MV-4-11 (cell line): ENCODE measurements at regions not wholly inside any gene's neighbourhood (a gene's known extent, or its start where the extent isn't known, plus 50 kb on each side); places are given as distances from the start of the nearest gene placed in this dataset.

Experiments used
- DNase-seq: peaks from one replicate; lab custom pipeline; 2025; lab: John Stamatoyannopoulos, UW

GRCh38 chr6:22399693-22400092, 102.9 kb upstream of the PRL start:
- no peak for DNase-seq

DNA sequence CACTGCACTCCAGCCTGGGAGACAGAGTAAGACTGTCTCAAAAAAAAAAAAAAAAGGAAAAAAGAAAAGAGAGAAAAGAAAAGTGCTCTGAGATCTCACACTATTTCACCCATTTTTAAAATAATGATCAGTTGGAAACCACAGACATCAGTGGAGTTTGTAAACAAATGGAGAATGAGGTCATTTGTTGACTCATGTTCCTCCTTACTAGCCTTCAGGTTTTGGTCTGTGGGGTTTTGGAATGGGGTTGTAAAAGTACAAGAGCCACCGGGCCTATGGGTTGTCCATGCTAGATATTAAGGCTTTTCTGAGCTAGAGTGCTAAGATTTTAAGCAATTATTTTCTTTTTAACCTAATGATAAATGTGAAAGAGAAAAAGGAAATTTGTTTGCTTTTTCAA, 104.4 kb upstream of the PRL start:
- DNase-seq, result no peak

GRCh38 chr6:22401932-22402331, 105.1 kb upstream of the PRL start:
- no peak for DNase-seq

DNA sequence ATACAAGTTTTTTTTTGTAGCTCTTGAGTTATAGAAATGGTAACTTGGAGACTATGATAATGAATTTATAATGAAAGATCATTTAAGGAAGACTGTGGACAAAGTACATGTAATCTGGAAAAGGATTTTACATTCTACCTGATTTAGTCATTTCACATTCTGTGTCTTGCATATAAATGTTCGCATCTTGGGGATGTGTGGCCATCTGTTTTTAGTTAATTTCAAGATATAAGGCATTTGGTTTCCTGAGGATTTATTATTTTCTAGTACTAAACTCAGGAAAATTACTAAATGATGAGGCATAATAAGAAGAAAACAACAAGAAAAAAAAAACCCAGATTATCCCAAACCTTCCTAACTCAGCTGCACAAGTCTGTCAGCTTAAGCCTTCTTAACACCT, 112.7 kb upstream of the PRL start:
- no peak for DNase-seq

GRCh38 chr6:22411376-22412105, 114.7 kb upstream of the PRL start:
- DNase-seq, result no peak

DNA sequence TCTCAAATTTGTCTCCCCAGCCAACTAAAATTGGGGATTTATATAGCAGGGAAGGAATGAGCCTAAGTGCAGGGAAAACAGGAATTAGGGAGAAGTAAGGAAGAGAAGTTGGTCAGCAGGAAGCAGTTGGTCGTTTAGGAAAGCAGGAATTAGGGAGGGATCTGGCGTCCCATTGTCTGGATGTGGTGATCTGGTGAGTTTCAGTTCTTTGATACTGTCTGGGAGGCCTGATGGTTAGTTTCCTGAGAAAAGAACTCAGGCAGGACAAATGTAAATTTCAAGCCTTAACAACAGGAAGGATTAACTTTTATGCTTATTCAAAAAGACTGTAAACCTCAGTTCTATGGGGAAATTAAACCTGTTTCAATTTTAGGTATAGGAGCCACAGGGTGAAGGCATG, 116.2 kb upstream of the PRL start:
- DNase-seq, result no peak

DNA sequence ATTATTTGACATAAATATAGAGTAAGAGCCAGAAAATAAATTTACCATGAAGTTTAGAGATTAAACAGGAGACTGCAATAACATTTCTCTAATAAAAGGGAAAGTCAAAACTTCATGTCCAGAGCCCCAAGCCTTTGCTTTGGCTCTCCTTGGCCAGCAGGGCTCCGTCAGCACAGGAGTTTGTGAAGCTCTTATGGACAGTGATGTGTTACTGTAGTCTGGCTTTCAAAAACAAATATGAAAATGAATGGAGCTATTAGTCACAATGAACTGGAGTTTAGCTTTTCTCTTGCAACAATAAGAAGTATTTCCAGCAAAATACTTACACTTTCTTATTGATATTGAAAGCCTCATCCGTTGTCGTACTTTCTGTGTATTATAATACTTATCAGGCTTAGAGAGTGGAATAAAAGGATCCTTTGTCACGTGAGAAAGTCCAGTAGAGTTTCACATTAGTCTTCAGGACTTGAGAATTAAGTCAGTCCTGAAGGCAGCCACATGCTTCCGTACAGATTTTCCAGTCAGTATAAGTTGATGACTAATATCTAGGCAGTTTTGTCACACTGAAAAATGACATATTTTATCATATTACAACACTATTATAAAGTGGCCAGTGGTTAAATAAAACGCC, 117.0 kb upstream of the PRL start:
- peak; percentile 9 for DNase-seq

- no peak for DNase-seq
These were observed 121.9 kb upstream of the PRL start for GRCh38 chr6:22418714-22419113.

- no peak for DNase-seq
These were observed 124.4 kb upstream of the PRL start for GRCh38 chr6:22421198-22421597.

- DNase-seq, result no peak
These were observed 127.4 kb upstream of the PRL start for GRCh38 chr6:22424196-22424595.

- DNase-seq, result no peak
These were observed 135.2 kb upstream of the PRL start for GRCh38 chr6:22432060-22432459.

DNA sequence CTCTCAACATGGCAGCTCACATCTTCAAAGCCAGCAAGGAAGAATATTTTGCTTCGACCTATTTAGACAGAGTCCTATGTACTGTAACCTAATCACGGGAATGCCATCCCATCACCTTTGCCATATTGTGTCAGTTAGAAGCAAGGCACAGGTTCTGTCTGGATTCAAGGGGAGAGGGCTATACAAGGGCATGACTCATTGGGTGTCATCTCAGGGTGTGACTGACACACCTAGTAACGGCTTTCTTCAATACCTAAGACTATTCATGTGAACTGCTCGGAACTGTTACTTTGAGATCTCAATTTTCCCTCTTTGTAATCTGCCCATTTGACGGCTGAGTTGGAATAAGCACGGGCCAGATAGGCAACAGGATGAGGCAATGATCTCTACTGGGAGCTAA, 135.6 kb upstream of the HDGFL1 start:
- DNase-seq, result no peak

GRCh38 chr6:22435151-22435550, 134.2 kb upstream of the HDGFL1 start:
- DNase-seq, result no peak

DNA sequence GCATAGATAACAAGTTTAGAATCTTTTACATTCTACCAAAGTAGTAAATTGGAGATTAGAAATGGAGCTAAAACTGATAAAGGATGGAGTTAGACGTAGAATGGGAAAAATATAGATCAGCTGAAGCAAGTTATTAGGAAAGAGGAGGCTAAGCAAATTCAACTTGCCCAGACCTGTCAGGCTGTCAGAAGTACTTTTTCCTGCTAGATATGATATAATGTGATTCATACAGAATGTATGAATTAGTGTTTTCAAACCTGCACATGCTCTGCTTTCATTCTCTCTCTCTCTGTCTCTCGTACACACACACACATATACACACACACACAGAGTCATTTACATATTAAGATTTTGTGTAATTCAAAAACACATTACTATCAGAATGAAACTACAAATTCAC, 133.2 kb upstream of the HDGFL1 start:
- no peak for DNase-seq

- DNase-seq, result no peak
These were observed 131.7 kb upstream of the HDGFL1 start for GRCh38 chr6:22437665-22438064.

GRCh38 chr6:22442826-22443225, 126.5 kb upstream of the HDGFL1 start:
- no peak for DNase-seq

DNA sequence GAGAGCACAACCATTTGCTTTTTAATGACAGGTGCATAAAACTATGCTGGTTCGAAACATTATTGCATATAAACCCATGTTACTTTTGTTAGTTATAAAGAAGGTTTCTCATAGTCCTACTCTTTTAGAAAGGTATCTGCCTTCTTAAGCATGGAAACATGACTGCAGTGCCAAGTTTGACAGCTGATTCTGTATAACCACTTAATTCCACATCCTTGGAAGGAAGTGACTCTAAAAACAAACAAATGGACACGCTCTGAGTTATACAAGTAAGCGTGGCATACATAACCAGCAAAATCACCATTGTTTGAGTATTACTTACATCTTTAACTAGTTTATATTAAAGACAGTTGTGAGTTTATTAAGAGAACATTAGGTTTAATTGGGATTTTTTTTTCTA, 125.0 kb upstream of the HDGFL1 start:
- no peak for DNase-seq

DNA sequence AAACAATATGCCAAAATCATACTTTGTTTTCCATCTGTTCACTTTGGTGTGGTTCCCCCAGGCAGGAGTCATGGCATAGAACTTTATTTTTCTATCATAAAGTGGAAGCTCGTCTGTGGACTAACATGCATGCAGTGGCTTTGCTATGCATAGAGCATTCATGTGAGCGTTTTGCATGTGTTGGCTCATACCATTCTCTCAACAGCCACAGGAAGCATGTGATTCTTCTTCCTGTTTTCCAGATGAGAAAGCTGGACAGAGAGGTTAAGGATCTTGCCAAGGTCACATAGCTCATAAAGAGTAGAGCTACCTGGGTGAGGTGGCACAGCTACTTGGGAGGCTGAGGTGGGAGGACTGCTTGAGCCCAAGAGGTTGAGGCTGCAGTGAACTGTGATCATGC, 123.4 kb upstream of the HDGFL1 start:
- peak; percentile 12 for DNase-seq

DNA sequence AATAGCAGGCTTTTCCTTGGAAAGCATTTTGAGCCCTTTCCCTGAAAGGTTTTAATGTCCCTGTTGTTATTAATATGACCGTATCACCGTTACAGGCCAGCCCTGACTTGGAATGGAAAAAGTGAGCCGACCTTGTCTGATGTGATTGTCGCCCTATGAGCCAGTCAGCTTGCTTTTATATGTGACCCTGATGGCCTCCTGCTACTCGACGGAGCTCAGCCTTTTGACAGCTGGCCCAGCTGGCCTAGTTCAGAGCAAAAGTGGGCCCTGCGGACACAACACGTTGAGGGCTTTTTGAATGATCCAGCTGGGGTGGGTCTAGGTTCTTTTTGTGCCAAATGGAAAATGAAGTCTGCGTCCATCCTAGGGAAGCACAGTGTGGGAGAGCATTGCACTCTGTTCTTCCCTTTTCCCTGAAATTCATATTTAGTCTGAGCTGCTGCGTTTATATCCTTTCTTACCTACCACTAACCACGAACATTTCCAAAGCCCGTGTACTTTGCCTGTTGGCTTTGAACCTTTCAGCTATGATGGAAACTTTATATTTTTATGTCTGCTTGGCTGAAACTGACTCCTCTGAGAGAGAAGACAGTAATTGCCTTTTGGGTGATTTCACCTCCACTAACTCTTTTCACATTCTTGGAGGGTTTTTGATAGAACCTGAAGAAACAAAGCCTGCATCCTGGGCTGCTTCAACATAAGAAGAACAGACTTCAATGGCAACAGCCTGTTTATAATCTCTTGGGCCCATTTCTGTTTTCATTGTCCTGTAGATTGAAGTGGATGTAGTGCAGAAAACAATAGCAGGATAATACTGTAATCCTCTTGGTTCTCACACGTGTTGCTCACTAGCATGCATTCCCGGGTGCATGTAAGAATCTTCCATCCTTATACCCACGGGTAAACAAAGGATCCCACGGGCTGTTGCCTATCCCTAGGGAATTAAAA, 121.8 kb upstream of the HDGFL1 start:
- DNase-seq, result no peak

DNA sequence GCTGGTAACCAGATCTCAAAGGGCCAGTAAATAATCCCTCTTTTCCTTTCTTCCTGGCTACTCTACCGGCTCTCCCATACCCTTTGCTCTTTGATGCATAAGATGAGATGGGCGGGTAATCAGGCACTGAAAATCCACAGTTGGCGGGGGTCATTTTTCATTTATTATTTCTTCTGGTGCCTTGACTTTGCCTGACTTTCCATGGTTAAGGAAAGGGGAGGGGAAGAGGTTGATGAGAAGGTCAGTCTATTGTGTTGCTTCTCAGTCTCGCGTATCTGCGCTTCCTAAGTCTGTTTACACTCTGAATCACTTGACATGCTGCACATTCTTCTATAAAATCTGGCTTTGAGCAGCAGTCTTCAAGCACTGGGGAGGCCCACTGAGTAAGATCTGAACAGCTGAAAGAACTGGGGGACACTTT, 121.1 kb upstream of the HDGFL1 start:
- no peak for DNase-seq

- DNase-seq, result no peak
These were observed 117.4 kb upstream of the HDGFL1 start for GRCh38 chr6:22451962-22452361.

DNA sequence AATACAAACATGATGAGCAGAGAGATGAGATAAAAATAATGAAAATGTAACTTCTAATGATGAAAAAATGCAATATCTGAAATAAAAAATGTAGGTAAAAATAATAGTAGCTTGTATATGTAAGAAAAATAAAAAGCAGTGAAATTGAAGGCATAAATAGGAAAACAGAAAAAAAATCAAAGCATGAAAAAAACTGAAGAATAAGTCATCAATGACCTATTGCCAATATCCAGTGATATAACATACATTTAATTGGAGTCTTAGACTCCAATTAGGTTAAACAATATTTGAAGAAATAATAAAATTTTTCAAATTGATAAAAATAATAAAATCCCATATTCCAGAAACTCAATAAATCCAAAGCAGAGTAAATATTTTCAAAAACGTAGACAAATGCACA, 114.0 kb upstream of the HDGFL1 start:
- DNase-seq, result no peak

- DNase-seq, result no peak
These were observed 111.4 kb upstream of the HDGFL1 start for GRCh38 chr6:22457996-22458395.
